ENCODE measurements at regions not wholly inside any gene's neighbourhood (a gene's known extent, or its start where the extent isn't known, plus 50 kb on each side); places are given as distances from the start of the nearest gene placed in this dataset.
A peak's percentile ranks its signal among the peaks of the same experiment; 100 is the strongest.

- WGBS, result 59% methylated on average over 4 of the region's 4 CpGs
- Histone ChIP-seq H3K27ac (ENCODE audit: low read length) (no peak overlapping the region), H3K27me3 (ENCODE audit: control insufficient read depth, insufficient read depth) (no peaks in the 10 kb centered on the region), H3K4me3 (ENCODE audit: low read length) (no peak overlapping the region), H3K9me3 (ENCODE audit: control insufficient read depth, low read length) (no peaks in the 10 kb centered on the region), H3K4me1 (ENCODE audit: control insufficient read depth, insufficient read depth, low read length) (no peaks in the 10 kb centered on the region)
- intact Hi-C loops (cut with DNase I), result no loop called here
- ATAC-seq (no peak), DNase-seq (no peak)
Measured at GRCh38 chr12:93165384-93165932, 212.3 kb upstream of the NUDT4 start.

GRCh38 chr12:93166541-93167307, 211.0 kb upstream of the NUDT4 start:
- Histone ChIP-seq H3K4me3 (ENCODE audit: low read length) (no peak overlapping the region), H3K9me3 (ENCODE audit: control insufficient read depth, low read length) (no peaks in the 10 kb centered on the region), H3K4me1 (ENCODE audit: control insufficient read depth, insufficient read depth, low read length) (no peaks in the 10 kb centered on the region), H3K27ac (ENCODE audit: low read length) (no peak overlapping the region), H3K27me3 (ENCODE audit: control insufficient read depth, insufficient read depth) (no peaks in the 10 kb centered on the region)
- ATAC-seq (no peak), DNase-seq (no peak)
- 84% methylated on average over 7 of the region's 7 CpGs for WGBS
- intact Hi-C loops (cut with DNase I), result no loop called here

GRCh38 chr12:93167331-93167730, 210.4 kb upstream of the NUDT4 start:
- Histone ChIP-seq H3K27me3 (ENCODE audit: control insufficient read depth, insufficient read depth) (no peaks in the 10 kb centered on the region), H3K27ac (ENCODE audit: low read length) (no peak overlapping the region), H3K9me3 (ENCODE audit: control insufficient read depth, low read length) (no peaks in the 10 kb centered on the region), H3K4me3 (ENCODE audit: low read length) (no peak overlapping the region), H3K4me1 (ENCODE audit: control insufficient read depth, insufficient read depth, low read length) (no peaks in the 10 kb centered on the region)
- 86% methylated on average over 2 of the region's 2 CpGs for WGBS
- DNase-seq (no peak), ATAC-seq (no peak)
- intact Hi-C loops (cut with DNase I), result no loop called here

- Histone ChIP-seq H3K4me1 (ENCODE audit: control insufficient read depth, insufficient read depth, low read length) (peaks cover under 1% of the 10 kb centered on the region), H3K27ac (ENCODE audit: low read length) (no peak overlapping the region), H3K4me3 (ENCODE audit: low read length) (peak overlapping the region; percentile 96), H3K27me3 (ENCODE audit: control insufficient read depth, insufficient read depth) (no peaks in the 10 kb centered on the region), H3K9me3 (ENCODE audit: control insufficient read depth, low read length) (no peaks in the 10 kb centered on the region)
- ATAC-seq, result peak; percentile 48 to 50
- intact Hi-C loops (cut with DNase I), result no loop called here
- WGBS, result 14% methylated on average over 16 of the region's 16 CpGs
- no peak for DNase-seq
Measured at GRCh38 chr12:93167841-93168492, 209.8 kb upstream of the NUDT4 start.

GRCh38 chr12:93168751-93169150, 209.0 kb upstream of the NUDT4 start:
- peak overlapping the region; percentile 96 for H3K4me3 ChIP-seq (ENCODE audit: low read length)
- WGBS, result 94% methylated on average over 3 of the region's 3 CpGs
- ATAC-seq (no peak), DNase-seq (no peak)
- H3K27me3 ChIP-seq (ENCODE audit: control insufficient read depth, insufficient read depth), result no peaks in the 10 kb centered on the region
- no peak overlapping the region for H3K27ac ChIP-seq (ENCODE audit: low read length)
- intact Hi-C loops (cut with DNase I), result no loop called here
- H3K4me1 ChIP-seq (ENCODE audit: control insufficient read depth, insufficient read depth, low read length), result peaks cover 5% of the 10 kb centered on the region
- no peaks in the 10 kb centered on the region for H3K9me3 ChIP-seq (ENCODE audit: control insufficient read depth, low read length)

- Histone ChIP-seq H3K4me1 (ENCODE audit: control insufficient read depth, insufficient read depth, low read length) (peaks cover 10% of the 10 kb centered on the region), H3K4me3 (ENCODE audit: low read length) (no peak overlapping the region), H3K27me3 (ENCODE audit: control insufficient read depth, insufficient read depth) (no peaks in the 10 kb centered on the region), H3K27ac (ENCODE audit: low read length) (no peak overlapping the region), H3K9me3 (ENCODE audit: control insufficient read depth, low read length) (no peaks in the 10 kb centered on the region)
- intact Hi-C loops (cut with DNase I), result no loop called here
- no peak for DNase-seq
- ATAC-seq, result no peak
Measured at GRCh38 chr12:93169536-93169935, 208.2 kb upstream of the NUDT4 start.

- WGBS, result 95% methylated on average over 2 of the region's 2 CpGs
Measured at GRCh38 chr12:93170928-93171327, 206.8 kb upstream of the NUDT4 start.

GRCh38 chr12:93173178-93173957, 204.4 kb upstream of the NUDT4 start:
- Histone ChIP-seq H3K27me3 (ENCODE audit: control insufficient read depth, insufficient read depth) (no peaks in the 10 kb centered on the region), H3K4me3 (ENCODE audit: low read length) (no peak overlapping the region), H3K4me1 (ENCODE audit: control insufficient read depth, insufficient read depth, low read length) (peaks cover 12% of the 10 kb centered on the region), H3K9me3 (ENCODE audit: control insufficient read depth, low read length) (no peaks in the 10 kb centered on the region), H3K27ac (ENCODE audit: low read length) (peak overlapping the region; percentile 62)
- no peak for ATAC-seq
- 47% methylated on average over 5 of the region's 5 CpGs for WGBS
- no peak for DNase-seq
- intact Hi-C loops (cut with DNase I), result no loop called here

More at GRCh38 chr12:93170928-93171327, 206.8 kb upstream of the NUDT4 start:
- ATAC-seq (no peak), DNase-seq (no peak)
- intact Hi-C loops (cut with DNase I), result no loop called here
- Histone ChIP-seq H3K4me3 (ENCODE audit: low read length) (no peak overlapping the region), H3K4me1 (ENCODE audit: control insufficient read depth, insufficient read depth, low read length) (peaks cover 12% of the 10 kb centered on the region), H3K27ac (ENCODE audit: low read length) (no peak overlapping the region), H3K9me3 (ENCODE audit: control insufficient read depth, low read length) (no peaks in the 10 kb centered on the region), H3K27me3 (ENCODE audit: control insufficient read depth, insufficient read depth) (no peaks in the 10 kb centered on the region)

GRCh38 chr12:93174048-93174447, 203.7 kb upstream of the NUDT4 start:
- H3K9me3 ChIP-seq (ENCODE audit: control insufficient read depth, low read length), result no peaks in the 10 kb centered on the region
- intact Hi-C loops (cut with DNase I), result no loop called here
- peaks cover 12% of the 10 kb centered on the region for H3K4me1 ChIP-seq (ENCODE audit: control insufficient read depth, insufficient read depth, low read length)
- no peak overlapping the region for H3K4me3 ChIP-seq (ENCODE audit: low read length)
- H3K27me3 ChIP-seq (ENCODE audit: control insufficient read depth, insufficient read depth), result no peaks in the 10 kb centered on the region
- 24% methylated on average over 3 of the region's 3 CpGs for WGBS
- ATAC-seq, result peak; percentile 72 to 81
- no peak for DNase-seq
- peak overlapping the region; percentile 62 for H3K27ac ChIP-seq (ENCODE audit: low read length)

- peaks cover 12% of the 10 kb centered on the region for H3K4me1 ChIP-seq (ENCODE audit: control insufficient read depth, insufficient read depth, low read length)
- peak overlapping the region; percentile 68 for H3K27ac ChIP-seq (ENCODE audit: low read length)
- no peaks in the 10 kb centered on the region for H3K9me3 ChIP-seq (ENCODE audit: control insufficient read depth, low read length)
- 77% methylated on average over 5 of the region's 5 CpGs for WGBS
- intact Hi-C loops (cut with DNase I), result no loop called here
- ATAC-seq (peak; percentile 30 to 50), DNase-seq (no peak)
- H3K4me3 ChIP-seq (ENCODE audit: low read length), result no peak overlapping the region
- no peaks in the 10 kb centered on the region for H3K27me3 ChIP-seq (ENCODE audit: control insufficient read depth, insufficient read depth)
Measured at GRCh38 chr12:93174473-93174872, 203.3 kb upstream of the NUDT4 start.

- peaks cover 12% of the 10 kb centered on the region for H3K4me1 ChIP-seq (ENCODE audit: control insufficient read depth, insufficient read depth, low read length)
- no peak for DNase-seq
- H3K4me3 ChIP-seq (ENCODE audit: low read length), result no peak overlapping the region
- no peaks in the 10 kb centered on the region for H3K27me3 ChIP-seq (ENCODE audit: control insufficient read depth, insufficient read depth)
- WGBS, result 33% methylated on average over 1 of the region's 1 CpG
- no peak overlapping the region for H3K27ac ChIP-seq (ENCODE audit: low read length)
- H3K9me3 ChIP-seq (ENCODE audit: control insufficient read depth, low read length), result no peaks in the 10 kb centered on the region
- intact Hi-C loops (cut with DNase I), result no loop called here
- no peak for ATAC-seq
Measured at GRCh38 chr12:93176165-93176564, 201.6 kb upstream of the NUDT4 start.
